HG03064 (cell line): ENCODE measurements at regions not wholly inside any gene's neighbourhood (a gene's known extent, or its start where the extent isn't known, plus 50 kb on each side); places are given as distances from the start of the nearest gene placed in this dataset.

Source experiments
- ATAC-seq: cut with Tn5 transposase; IDR thresholded peaks from one replicate; pipeline ENCODE4 v1.9.1; 2021; ENCODE audit warnings: low read depth; ENCODE audit not compliant: unreplicated experiment

DNA sequence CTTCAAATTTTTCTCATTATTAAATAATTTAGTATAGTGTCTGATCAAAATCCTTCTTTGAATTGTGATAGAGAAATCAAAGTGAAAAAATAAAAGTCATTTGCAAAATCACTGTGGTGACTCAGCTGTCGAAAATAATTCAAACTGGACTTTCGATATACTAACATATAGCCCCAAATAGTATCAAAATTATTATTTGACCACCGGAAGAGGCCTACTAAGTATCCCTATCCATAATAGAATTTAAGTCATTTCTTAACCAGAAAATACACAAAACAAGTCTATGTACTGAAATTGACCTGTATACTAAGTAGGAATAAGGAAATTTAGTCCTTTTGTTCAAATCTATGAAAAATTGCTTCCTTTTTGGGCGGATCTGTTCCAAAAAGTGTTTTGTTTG, 180.7 kb downstream of the MRPL39 start:
- no peak for ATAC-seq

DNA sequence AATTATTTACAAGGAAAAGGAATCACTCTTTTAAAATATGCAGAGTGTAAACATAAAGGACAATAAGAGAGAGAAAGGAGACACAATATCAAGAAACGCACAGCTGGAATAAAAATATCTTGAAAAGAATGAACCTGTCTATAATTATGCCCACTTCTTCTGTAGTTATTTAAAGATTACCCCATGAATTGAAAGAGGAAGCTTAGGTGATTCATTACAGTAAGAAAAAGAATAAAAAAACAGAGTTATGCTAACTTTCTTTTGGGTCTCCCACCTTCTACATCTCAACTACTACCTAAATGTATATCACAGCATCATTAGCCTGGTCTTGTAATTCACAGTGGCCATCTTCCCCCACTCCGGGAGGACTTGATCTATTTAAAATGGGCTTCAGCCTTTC, 182.1 kb downstream of the MRPL39 start:
- no peak for ATAC-seq

DNA sequence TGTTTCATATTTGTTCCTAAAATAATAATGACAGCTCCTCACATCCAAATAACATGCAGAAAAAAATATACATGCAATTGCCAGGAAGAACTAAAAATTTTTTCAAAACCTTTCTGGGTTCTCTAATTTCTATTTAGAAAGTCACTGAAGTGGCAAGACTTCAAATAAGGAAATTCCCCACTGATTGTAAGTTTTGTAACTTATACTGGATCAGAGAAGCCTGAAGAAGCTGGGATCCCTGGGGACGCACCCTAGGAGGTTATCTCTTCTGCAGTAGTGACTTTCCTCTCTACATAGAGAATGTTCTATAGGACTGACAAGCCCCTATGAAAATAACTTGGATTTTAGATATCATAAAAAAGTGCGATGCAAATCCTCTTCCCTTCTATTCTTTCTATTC, 182.6 kb downstream of the MRPL39 start:
- no peak for ATAC-seq

DNA sequence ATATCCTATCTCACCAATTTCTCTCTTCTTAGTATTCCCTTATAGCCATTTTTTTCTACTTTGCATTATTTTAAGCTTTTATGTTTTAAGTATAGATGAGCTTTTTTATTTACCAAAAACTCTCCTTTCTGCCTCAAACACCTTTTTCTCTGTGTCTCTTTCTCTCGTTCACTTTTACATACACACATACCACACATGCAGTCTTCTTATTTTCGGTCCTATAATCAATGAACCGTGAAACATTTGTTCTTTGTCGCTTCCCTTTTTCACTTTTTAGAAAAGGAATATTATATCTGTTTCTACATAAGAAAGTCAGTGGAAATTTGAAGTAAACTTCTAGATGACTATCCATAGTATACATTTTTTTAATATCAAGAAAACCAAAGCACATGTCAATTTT, 183.2 kb downstream of the MRPL39 start:
- no peak for ATAC-seq

DNA sequence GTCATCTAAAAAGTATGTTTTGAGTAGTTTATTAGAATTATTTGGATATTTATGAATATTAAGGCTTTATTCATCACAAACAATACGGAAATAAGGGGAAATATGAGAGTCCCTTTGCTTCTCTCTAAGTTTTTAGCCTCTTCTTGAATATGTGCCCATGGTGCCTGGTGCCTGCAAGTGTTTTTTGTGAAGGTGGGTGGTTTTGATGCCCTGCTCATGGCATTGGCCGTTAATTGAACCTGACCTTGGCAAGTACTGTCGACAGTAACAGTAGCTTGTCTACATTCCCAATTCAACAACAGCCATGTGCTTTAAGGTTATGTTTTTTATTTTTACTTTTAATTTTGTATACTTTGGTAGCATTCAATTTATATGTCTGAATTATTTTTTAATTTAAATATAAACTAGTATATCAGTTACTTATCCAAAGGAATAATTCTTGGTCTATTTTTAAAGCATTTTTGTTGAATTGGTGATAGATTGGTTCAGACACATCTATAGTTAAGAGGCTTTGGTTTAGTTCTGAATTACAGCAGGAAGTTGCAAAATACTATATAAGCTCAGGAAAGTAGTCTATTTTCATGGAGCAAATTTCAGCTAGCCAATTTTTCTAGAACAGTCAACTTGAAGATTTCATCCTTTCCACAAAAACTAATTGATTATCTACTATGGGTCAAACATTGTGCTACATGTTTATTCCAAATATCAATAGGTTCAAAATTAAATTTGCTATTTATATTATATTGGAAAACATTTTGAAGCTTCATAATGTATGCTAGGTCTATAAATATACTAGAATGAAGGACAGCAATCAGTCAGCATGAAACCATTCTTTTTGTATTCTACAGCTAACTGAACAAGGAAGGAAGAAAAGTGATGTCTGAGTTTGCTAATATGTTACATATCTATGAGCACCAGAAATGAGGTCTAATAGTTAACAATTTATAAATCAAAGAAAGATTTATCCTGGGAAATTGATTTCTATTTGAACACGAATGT, 184.4 kb downstream of the MRPL39 start:
- no peak for ATAC-seq

DNA sequence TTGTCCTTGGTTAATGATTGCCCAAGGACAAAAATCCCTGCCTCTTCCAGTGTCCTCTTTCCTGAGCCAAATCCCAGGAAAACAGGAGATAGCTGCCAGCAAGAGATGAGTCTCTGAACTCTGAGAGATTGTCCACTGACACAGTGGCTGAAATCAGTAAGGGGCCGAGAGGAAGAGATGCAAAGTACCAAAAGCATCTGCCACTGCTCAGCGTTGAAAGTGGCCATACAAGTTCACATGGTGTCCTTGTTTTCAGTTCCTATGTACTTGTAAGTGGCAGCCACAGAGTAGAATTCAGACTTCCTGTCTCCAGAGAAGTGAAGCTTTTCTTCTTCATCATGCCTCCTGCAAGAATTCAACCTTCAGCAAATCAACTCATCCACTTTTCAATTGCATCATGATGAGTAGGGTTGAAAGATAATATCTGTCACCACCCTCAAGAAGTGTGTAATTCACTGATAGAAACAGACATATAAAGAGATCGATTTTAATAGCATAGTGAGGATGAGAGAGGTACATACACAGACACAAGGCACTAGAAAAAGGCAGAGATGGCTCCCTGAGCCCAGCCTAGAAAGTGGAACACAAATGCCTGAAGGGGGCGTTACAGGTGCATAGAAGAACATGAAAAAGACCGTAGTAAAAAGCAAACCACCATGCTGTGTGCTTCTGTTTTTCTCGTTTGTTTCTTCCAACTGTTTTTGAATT, 185.8 kb downstream of the MRPL39 start:
- peak; percentile 67 for ATAC-seq

DNA sequence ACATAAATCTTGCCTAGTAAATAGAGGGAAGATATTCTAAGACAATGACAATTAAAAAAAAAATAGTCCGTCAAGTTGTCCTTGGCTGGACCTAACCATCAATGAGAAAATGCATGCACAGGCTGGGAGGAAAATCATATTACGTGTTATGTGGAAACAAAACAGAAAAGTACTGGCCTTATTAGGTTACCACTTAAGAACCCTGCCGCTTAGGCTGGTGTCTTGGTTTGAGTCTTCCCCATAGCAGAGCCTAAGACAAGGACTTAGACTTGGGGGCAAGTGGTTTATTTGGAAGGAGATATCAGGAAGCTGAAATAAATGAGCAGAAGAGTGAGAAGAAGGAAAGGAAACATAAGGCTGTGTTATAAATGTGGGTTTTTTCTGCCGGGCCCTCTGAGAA, 186.4 kb downstream of the MRPL39 start:
- no peak for ATAC-seq

DNA sequence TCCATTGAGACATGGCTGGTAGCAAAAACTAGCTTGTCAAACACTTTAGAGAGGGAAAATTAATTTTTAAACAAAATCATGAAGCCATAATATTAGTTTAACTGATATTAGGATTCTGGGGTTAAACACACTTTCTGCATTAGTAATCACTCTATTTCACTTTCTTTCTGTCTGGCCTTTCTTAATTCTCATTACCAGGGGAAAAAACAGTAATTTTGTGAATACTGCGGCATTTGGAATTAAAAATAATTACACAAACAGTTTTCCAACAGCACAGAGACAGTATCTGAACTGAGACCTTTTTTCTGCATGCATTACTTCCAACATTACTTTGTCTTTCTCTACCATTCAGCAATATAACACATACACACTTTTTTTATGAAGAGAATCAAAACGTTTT, 190.6 kb downstream of the MRPL39 start:
- no peak for ATAC-seq

DNA sequence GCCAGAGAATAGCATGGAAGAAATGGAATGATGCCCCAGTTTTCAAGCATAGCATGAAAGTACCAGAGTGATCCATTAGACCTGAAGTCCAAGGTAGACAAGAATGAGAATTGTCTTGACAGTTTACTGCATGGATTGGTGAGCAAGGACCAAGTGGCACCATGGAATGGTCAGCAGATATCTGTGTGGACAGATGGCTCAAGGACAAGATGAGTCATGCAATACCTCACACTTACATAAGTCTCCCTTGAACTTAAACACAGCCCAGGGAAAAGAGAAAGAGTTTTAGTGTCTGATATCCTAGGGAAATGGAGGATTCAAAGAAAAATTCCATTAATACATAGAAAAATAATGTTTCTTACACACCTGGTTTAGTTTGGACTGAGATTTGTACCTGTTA, 195.2 kb downstream of the MRPL39 start:
- no peak for ATAC-seq

DNA sequence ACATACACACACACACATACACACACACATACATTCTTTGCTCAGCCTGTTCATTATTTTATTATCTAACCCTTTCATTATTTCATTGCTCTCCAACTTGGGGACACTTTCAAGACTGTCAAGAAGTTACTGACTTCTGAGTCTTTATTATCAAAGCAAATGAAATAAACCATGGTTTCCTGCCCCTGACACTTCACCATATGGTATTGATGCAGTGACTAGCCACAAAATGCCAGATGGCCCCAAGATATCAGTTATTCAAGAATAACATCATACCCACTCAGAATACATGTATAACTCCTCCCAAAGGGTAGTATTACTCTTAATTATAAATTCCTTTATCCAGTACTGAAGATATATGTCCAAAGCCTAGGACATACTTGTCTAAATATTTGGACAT, 197.3 kb downstream of the MRPL39 start:
- ATAC-seq, result no peak

DNA sequence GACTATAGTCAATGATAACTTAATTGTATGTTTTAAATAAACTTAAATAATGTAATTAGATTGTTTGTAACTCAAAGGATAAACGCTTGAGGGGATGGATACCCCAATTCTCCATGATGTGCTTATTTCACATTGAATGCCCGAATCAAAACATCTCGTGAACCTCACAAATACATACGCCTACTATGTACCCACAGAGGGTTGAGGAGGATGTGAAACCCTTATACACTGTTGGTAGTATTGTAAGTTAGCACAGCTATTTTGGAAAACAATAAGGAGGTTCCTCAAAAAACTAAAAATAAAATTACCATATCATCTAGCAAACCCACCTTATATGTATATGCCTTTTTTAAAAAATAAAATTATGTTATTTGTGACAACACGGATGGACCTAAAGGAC, 198.6 kb downstream of the MRPL39 start:
- no peak for ATAC-seq

DNA sequence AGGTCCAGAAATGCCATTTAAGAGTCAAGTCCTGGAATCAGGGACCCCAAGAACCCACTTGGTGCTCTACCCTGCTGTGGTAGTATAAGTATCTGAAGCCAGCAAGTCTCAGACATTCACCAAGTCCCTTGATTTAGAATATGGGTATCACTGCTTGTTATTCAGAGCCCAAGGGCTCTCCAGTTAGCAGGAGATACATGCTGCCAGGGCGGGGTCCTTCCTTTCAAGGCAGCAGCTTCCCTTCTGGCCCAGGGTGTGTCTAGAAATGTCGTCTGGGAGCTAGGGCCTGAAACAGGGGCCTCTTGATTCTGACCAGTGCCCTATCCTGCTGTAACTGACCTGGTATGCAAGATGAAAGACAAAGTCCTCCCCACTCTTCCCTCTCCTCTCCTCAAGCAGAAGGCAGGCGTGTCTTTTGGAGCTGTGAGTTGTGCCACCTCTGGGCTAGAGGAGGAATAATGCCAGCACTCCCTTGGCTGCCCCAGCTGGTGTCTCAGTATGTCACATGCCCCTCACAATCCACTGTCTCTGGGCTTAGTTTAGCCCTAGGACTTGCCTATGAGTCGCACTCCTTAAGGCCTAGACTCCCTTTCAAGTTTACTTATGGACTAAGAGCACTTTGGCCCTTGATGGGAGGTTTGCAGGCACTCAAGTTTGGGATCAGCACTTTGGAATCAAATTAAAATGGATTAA, 200.2 kb downstream of the MRPL39 start:
- no peak for ATAC-seq

DNA sequence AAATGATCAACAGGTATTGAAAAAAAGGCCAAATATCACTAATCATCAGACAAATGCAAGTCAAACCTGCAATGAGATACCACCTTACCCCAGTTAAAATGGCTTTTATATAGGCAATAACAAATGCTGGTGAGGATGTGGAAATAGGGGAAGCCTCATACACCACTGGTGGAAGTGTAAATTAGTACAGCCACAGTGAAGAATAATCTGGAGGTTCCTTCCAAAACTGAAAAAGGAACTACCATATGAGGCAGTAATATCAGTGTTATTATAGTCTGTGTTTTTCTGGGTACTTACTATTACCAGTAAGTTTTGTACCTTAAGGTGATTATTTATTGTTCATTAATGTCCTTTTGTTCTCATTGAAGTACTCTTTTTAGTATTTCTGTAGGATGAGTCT, 201.3 kb downstream of the MRPL39 start:
- ATAC-seq, result no peak

DNA sequence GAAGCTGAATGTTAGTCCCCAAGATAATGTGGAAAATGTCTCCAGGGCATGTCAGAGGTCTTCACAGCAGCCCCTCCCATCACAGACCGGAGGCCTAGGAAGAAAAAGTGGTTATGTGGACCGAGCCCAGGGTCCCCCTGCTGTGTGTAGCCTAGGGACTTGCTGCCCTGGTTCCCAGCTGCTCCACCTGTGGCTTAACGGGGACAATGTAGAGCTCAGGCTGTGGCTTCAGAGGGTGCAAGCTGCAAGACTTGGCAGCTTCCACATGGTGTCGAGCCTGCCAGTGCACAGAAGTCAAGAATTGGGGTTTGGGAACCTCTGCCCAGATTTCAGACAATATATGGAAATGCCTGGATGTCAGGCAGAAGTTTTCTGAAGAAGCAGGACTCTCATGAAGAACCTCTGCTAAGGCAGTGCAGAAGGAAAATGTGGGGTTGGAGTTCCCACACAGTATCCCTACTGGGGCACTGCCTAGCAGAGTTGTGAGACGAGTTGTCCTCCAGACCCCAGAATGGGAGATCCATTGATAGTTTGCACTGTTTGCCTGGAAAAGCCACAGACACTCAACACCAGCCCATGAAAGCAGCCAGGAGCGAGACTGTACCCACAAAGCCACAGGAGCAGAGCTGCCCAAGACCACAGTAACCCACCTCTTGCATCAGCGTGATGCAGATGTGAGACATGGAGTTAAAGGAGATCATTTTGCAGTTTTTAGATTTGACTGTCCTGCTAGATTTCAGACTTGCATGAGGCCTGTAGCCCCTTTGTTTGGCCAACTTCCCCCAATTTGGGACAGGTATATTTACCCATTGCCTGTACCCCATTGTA, 204.9 kb downstream of the MRPL39 start:
- ATAC-seq, result no peak

DNA sequence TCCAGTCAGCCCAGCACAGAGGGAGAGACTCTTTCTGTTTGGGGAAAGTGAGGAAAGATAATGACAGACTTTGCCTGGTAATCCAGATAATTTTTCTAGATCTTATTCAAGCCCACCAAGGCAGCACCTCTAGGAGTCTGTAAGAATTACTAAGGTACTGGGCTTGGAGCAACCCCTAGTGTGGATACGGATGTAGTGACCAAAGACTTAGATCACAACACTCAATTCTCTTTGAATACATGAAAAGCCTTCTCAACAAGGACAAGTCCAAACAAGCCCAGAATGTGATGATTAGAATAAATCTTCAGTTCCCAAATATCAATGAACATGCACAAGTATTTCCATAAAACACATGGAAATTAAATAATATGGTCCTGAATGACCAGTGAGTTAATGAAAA, 206.9 kb downstream of the MRPL39 start:
- ATAC-seq, result no peak

DNA sequence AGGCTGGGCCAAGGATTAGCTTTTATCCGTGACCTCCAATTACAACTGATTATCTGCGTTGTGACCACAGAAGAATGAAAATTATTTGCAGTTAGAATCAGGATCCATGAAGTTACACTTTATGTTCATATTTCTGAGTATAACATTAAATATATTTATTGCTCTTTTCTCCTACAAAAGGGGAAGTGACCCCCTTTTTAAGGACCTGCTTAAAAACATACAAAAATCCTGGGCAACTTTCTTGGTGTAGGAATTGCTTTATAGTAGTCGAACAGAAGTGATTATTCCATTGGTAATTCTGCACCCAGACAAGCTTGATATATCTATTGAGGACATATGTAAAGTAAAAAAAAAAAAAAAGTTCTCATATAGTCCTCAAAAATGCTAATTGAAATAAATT, 208.7 kb downstream of the MRPL39 start:
- ATAC-seq, result no peak

DNA sequence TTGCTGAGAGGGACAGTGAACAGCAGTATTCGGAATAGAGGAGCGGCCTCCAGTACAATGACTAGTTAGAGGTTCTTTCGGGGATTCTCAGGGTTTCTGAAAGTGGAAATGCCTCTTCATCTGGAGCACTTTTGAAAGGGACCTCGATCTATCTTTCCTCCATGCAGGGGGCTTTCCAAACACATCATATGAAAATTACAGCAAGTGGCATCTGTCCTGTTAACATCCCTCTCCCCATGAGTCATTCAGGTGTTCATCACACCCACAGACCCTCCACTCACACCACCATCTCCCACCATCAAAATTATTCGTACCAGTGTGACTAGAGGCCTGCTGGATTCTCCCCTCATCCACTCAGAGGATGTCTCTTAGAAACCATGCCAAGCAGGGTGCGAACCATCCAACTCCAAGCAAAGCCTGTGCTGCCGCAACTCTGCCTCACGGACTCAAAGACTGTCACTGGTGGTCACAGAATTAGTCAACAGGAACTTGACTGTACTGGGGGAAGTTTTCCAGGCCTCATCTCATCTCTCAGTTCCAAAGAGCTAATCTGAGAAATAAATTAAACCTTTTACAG, 211.1 kb downstream of the MRPL39 start:
- ATAC-seq, result peak; percentile 71

DNA sequence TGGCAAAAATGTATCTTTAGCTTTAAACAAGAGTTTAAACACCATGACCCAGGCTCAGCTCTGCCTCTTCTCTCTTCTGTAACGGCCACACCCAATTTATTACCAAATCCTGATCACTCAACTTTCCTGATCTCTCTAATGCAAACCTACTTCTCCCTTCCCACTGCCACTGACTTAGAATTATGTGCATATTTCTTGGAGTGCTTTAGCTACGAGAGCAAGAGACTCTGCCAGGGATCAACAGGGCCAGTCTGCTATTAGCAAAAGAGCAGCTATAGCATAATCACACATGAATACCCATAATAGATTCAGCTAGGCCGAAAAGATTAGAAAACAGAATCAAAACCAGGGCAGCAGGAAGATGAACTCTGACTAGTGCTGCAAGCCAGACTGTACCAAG, 215.5 kb downstream of the MRPL39 start:
- no peak for ATAC-seq

DNA sequence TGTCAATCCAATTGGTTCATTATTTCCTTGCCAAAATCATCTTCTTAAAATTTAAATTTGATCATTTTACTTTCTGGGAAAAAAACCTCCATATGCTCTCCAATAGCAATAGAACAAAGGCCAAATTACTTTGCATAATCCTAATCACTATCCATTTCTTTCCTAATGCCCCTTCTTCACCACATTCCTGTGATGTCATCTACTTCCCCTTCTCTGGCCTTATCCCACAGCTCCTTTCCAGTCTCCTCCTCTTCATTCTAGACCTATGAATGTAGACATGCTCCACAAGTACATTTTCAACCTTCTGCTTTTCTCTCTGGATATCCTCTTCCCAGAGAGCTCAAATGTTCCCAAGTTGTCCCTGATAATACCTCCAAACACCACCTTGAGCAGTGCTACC, 216.6 kb downstream of the MRPL39 start:
- no peak for ATAC-seq

DNA sequence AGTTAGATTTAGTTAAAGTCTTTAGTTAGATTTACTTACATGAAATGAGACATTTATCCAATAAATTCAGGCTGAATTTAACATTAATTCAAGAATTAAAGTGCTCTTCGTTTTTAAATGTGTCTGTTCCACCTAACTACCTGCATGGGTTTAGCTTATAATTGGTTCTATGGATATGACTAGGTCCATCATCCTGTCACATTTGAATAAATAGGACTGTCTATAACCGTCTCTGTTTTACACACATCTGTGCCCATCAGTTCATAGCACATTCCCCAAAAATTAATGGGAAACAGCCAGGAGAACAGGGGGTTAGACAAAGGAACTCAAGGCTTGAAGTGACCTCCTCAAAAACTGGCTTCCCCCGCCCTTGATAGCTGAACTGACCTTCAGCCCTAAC, 219.6 kb downstream of the MRPL39 start:
- no peak for ATAC-seq
